Breast epithelium (tissue), 3 donors: ENCODE measurements at regions not wholly inside any gene's neighbourhood (a gene's known extent, or its start where the extent isn't known, plus 50 kb on each side); places are given as distances from the start of the nearest gene placed in this dataset.

Source experiments
- CTCF ChIP-seq, 3 donors: fragments of 450-650 bp; IDR thresholded peaks; one replicate each; pipeline ENCODE4 v1.5.1; 2016 to 2017; ENCODE audit warnings: antibody characterized with exemption in 3 of 3, mild to moderate bottlenecking in 3 of 3, moderate library complexity in 3 of 3
- POLR2A ChIP-seq: fragments of 450-650 bp; IDR thresholded peaks from one replicate; pipeline ENCODE4 v1.6.1; 2016; ENCODE audit warnings: antibody characterized with exemption, mild to moderate bottlenecking, moderate library complexity
- POLR2AphosphoS5 ChIP-seq, 3 donors: sonication (generic); formaldehyde crosslinking; IDR thresholded peaks; one replicate each; pipeline ENCODE4 v1.6.1; 2017; ENCODE audit warnings: antibody characterized with exemption in 3 of 3

DNA sequence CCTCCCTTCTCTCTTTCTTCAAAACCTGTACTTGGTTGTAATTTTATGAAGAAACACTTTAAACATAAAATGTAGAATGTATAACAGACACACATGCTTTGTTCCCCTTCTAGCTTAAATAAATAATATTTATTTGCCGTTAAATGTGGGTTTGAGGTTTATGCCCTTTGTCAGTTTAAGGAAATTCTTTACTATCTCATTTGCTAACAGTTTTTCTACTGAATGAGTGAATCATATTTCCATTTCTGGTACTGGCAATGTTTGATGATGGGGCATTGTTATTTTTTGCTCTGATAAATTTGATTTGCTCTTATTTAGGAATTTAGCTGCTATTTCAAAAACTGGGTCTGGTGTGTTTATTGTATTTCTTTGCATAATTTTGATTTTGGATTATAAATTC is 555.6 kb downstream of the CCDC85A start:
- TF ChIP-seq POLR2A, result no peak
- no peak for TF ChIP-seq CTCF (IDR thresholded peaks at IDR 0.05)
- TF ChIP-seq POLR2AphosphoS5 (IDR thresholded peaks at IDR 0.05), result no peak
